HEK293 (cell line): ENCODE measurements at regions not wholly inside any gene's neighbourhood (a gene's known extent, or its start where the extent isn't known, plus 50 kb on each side); places are given as distances from the start of the nearest gene placed in this dataset.

ENCODE experiments used
- CTCF ChIA-PET: fragments of 350-600 bp; formaldehyde crosslinking; extraction: SDS; loops from one replicate; lab custom pipeline; 2021; ENCODE audit warnings: antibody characterized with exemption; lab: Yijun Ruan, JAX
- POLR2A ChIA-PET: fragments of 300-600 bp; formaldehyde crosslinking; extraction: SDS; loops from one replicate; lab custom pipeline; 2020; ENCODE audit warnings: antibody characterized with exemption, inconsistent platforms; lab: Yijun Ruan, JAX
- H3K27ac ChIP-seq: fragments of 200-500 bp; sonication (Bioruptor generic); 2 replicates; pipeline ENCODE4 v1.5.1; 2014; ENCODE audit warnings: low read depth, low read length, control low read depth, inconsistent platforms; ENCODE audit errors: extremely low read depth
- H3K36me3 ChIP-seq, 2 experiments: fragments of 200-500 bp in 1 of 2; sonication (Bioruptor generic) in 1 of 2; 1 replicate in 1 of 2; 2 replicates in 1 of 2; pipeline ENCODE4 v1.5.1; 2014 to 2017; ENCODE audit warnings: inconsistent platforms in 2 of 2, low read length in 2 of 2; ENCODE audit not compliant: control insufficient read depth in 2 of 2, insufficient read depth in 1 of 2
- H3K4me1 ChIP-seq: fragments of 200-500 bp; sonication (Bioruptor generic); 2 replicates; pipeline ENCODE4 v1.5.1; 2014; ENCODE audit warnings: mild to moderate bottlenecking, low read length, inconsistent platforms; ENCODE audit not compliant: control insufficient read depth, insufficient read depth
- H3K4me3 ChIP-seq: 2 replicates; pipeline ENCODE4 v1.5.1; 2011; ENCODE audit warnings: low read depth, mild to moderate bottlenecking, control low read depth, low read length, moderate library complexity
- H3K9me3 ChIP-seq: fragments of 200-500 bp; sonication (Bioruptor generic); 2 replicates; pipeline ENCODE4 v1.5.1; 2014; ENCODE audit warnings: low read depth, low read length, inconsistent platforms; ENCODE audit not compliant: control insufficient read depth, insufficient read depth
- FEZF1 ChIP-seq: fragments of 450-650 bp; formaldehyde crosslinking; IDR thresholded peaks from 2 replicates; pipeline ENCODE4 v1.5.1; 2016; ENCODE audit warnings: missing biosample characterization, missing genetic modification characterization
- GFI1B ChIP-seq: fragments of 450-650 bp; formaldehyde crosslinking; IDR thresholded peaks from 2 replicates; pipeline ENCODE4 v1.5.1; 2016; ENCODE audit warnings: missing biosample characterization, missing genetic modification characterization
- HOXA7 ChIP-seq: sonication (generic); formaldehyde crosslinking; IDR thresholded peaks from 2 replicates; pipeline ENCODE4 v1.8.1; 2022; ENCODE audit warnings: missing genetic modification reagents, borderline replicate concordance
- KLF1 ChIP-seq: fragments of 450-650 bp; formaldehyde crosslinking; IDR thresholded peaks from 2 replicates; pipeline ENCODE4 v1.5.1; 2016; ENCODE audit warnings: missing biosample characterization, missing genetic modification characterization
- KLF8 ChIP-seq: fragments of 450-650 bp; formaldehyde crosslinking; IDR thresholded peaks from 2 replicates; pipeline ENCODE4 v1.5.1; 2016; ENCODE audit warnings: missing biosample characterization, missing genetic modification characterization
- KLF9 ChIP-seq: fragments of 450-650 bp; formaldehyde crosslinking; IDR thresholded peaks from 2 replicates; pipeline ENCODE4 v1.5.1; 2016; ENCODE audit warnings: missing biosample characterization, missing genetic modification characterization, low read depth
- SCRT2 ChIP-seq: fragments of 450-650 bp; formaldehyde crosslinking; IDR thresholded peaks from 2 replicates; pipeline ENCODE4 v1.5.1; 2016; ENCODE audit warnings: missing biosample characterization, missing genetic modification characterization
- ZBTB1 ChIP-seq: fragments of 450-650 bp; formaldehyde crosslinking; IDR thresholded peaks from 2 replicates; pipeline ENCODE4 v1.5.1; 2016; ENCODE audit warnings: missing biosample characterization, missing genetic modification characterization
- ZBTB7A ChIP-seq: fragments of 450-650 bp; formaldehyde crosslinking; IDR thresholded peaks from 2 replicates; pipeline ENCODE4 v1.5.1; 2016; ENCODE audit warnings: low read depth, missing biosample characterization, missing genetic modification characterization
- ZNF121 ChIP-seq: fragments of 450-650 bp; formaldehyde crosslinking; IDR thresholded peaks from 2 replicates; pipeline ENCODE4 v1.5.1; 2016; ENCODE audit warnings: missing biosample characterization, missing genetic modification characterization
- ZNF133 ChIP-seq: fragments of 450-650 bp; formaldehyde crosslinking; IDR thresholded peaks from 2 replicates; pipeline ENCODE4 v1.5.1; 2016; ENCODE audit warnings: missing biosample characterization, missing genetic modification characterization
- ZNF274 ChIP-seq, 2 experiments: fragments of 200-500 bp in 1 of 2; fragments of 450-650 bp in 1 of 2; sonication (Bioruptor generic) in 1 of 2; formaldehyde crosslinking in 1 of 2; IDR thresholded peaks; 2 replicates each; pipeline versions ENCODE4 v1.5.1 to v1.6.1; 2014 to 2016; ENCODE audit warnings: borderline replicate concordance in 1 of 2, inconsistent platforms in 1 of 2, low read length in 1 of 2, missing biosample characterization in 1 of 2, missing genetic modification characterization in 1 of 2
- ZNF530 ChIP-seq: fragments of 450-650 bp; formaldehyde crosslinking; IDR thresholded peaks from 2 replicates; pipeline ENCODE4 v1.5.1; 2016; ENCODE audit warnings: low read depth, missing biosample characterization, missing genetic modification characterization
- ZNF544 ChIP-seq: fragments of 450-650 bp; formaldehyde crosslinking; IDR thresholded peaks from 2 replicates; pipeline ENCODE4 v1.5.0; 2017; ENCODE audit warnings: missing biosample characterization, missing genetic modification characterization
- ZNF600 ChIP-seq: fragments of 450-650 bp; formaldehyde crosslinking; IDR thresholded peaks from 2 replicates; pipeline ENCODE4 v1.5.1; 2016; ENCODE audit warnings: missing biosample characterization, missing genetic modification characterization
- ZNF624 ChIP-seq: fragments of 450-650 bp; formaldehyde crosslinking; IDR thresholded peaks from 2 replicates; pipeline ENCODE4 v1.5.1; 2017; ENCODE audit warnings: missing biosample characterization, missing genetic modification characterization
- ZNF654 ChIP-seq: fragments of 450-650 bp; formaldehyde crosslinking; IDR thresholded peaks from 2 replicates; pipeline ENCODE4 v1.5.1; 2016; ENCODE audit warnings: low read depth, missing biosample characterization, missing genetic modification characterization
- ZNF660 ChIP-seq: fragments of 450-650 bp; IDR thresholded peaks from 2 replicates; pipeline ENCODE4 v1.5.1; 2018; ENCODE audit warnings: missing biosample characterization, mild to moderate bottlenecking, missing genetic modification characterization
- ZNF670 ChIP-seq: fragments of 450-650 bp; formaldehyde crosslinking; IDR thresholded peaks from 2 replicates; pipeline ENCODE4 v1.5.1; 2016; ENCODE audit warnings: missing biosample characterization, missing genetic modification characterization, low read depth
- ZNF707 ChIP-seq: fragments of 450-650 bp; formaldehyde crosslinking; IDR thresholded peaks from 2 replicates; pipeline ENCODE4 v1.5.1; 2016; ENCODE audit warnings: missing biosample characterization, missing genetic modification characterization
- ZNF76 ChIP-seq: fragments of 450-650 bp; formaldehyde crosslinking; IDR thresholded peaks from 2 replicates; pipeline ENCODE4; 2016; ENCODE audit warnings: low read depth, missing biosample characterization, missing genetic modification characterization, borderline replicate concordance
- ZNF776 ChIP-seq: fragments of 450-650 bp; formaldehyde crosslinking; IDR thresholded peaks from 2 replicates; pipeline ENCODE4 v1.5.0; 2017; ENCODE audit warnings: missing biosample characterization, missing genetic modification characterization, borderline replicate concordance
- ZNF777 ChIP-seq: fragments of 450-650 bp; formaldehyde crosslinking; IDR thresholded peaks from 2 replicates; pipeline ENCODE4 v1.5.1; 2017; ENCODE audit warnings: missing biosample characterization, missing genetic modification characterization, borderline replicate concordance
- ZSCAN23 ChIP-seq: fragments of 450-650 bp; formaldehyde crosslinking; IDR thresholded peaks from 2 replicates; pipeline ENCODE4 v1.5.1; 2016; ENCODE audit warnings: missing biosample characterization, missing genetic modification characterization
- TF ChIP-seq, protein P1 (sequence below): fragments of 450-650 bp; formaldehyde crosslinking; IDR thresholded peaks from 2 replicates; pipeline ENCODE4 v1.5.1; 2017; ENCODE audit warnings: missing biosample characterization, mild to moderate bottlenecking, missing genetic modification characterization, moderate library complexity
- TF ChIP-seq, protein P2 (sequence below): fragments of 450-650 bp; formaldehyde crosslinking; IDR thresholded peaks from 2 replicates; pipeline ENCODE4 v1.5.1; 2016; ENCODE audit warnings: missing biosample characterization, missing genetic modification characterization
- TF ChIP-seq, protein P3 (sequence below): fragments of 450-650 bp; formaldehyde crosslinking; IDR thresholded peaks from 2 replicates; pipeline ENCODE4 v1.5.1; 2017; ENCODE audit warnings: missing biosample characterization, missing genetic modification characterization
- TF ChIP-seq, protein P4 (sequence below): fragments of 450-650 bp; formaldehyde crosslinking; IDR thresholded peaks from 2 replicates; pipeline ENCODE4 v1.5.1; 2016; ENCODE audit warnings: missing biosample characterization, missing genetic modification characterization
- TF ChIP-seq, protein P5 (sequence below): fragments of 450-650 bp; IDR thresholded peaks from 2 replicates; pipeline ENCODE4 v1.5.1; 2018; ENCODE audit warnings: missing biosample characterization, mild to moderate bottlenecking, missing genetic modification characterization

DNA sequence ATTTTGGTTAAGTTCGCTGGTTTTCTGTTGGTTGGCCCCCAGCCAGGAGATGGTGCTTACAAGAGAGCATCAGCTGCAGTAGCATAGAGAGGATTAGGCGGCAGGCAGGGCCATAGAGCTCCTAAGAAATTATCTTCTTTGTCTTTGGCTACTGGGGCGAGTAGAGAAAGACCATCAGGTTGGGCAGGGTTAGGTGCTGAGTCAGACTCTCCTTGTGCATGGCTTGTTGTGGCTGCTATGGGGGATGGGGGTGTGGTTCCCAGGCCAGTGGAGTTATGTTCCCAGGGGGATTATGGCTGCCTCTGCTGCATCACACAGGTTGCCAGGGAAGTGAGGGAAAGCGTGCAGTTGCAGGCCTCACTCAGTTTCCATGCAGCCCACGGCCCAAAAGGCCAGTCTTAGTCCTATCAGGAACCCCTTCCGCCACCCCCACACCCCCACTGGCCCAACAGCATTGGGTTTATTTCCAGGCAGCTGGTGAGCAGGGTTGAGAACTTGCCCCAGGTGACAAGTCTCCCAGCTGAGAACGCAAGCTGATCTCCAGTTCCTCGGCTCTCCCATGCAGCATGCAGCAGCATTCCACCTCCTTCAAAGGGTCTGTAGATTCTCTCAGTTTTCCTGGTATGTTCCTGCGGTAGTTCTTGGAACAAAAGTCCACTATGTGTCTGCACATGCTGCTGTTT, 243.7 kb downstream of the UTRN start:
- Histone ChIP-seq H3K36me3 (peaks cover 0 to 18% of the 10 kb centered on the region in 2 experiments; a peak in 2 of 3 replicates), H3K9me3 (no peaks in the 10 kb centered on the region)
- CTCF ChIA-PET, result interaction anchor here (0.7 kb wide), 1 partner anchor 11 kb away, joined by 3 read pairs; no protein-coding TSS in a partner anchor
- no peak for TF ChIP-seq ZNF530 (tag by site-specific recombination)
- peak; percentile 46; the same call in 1 of the 2 replicates for TF ChIP-seq SCRT2 (tag by site-specific recombination)
- TF ChIP-seq HOXA7 (CRISPR knock-in tag), result no peak
- TF ChIP-seq, protein P1, sequence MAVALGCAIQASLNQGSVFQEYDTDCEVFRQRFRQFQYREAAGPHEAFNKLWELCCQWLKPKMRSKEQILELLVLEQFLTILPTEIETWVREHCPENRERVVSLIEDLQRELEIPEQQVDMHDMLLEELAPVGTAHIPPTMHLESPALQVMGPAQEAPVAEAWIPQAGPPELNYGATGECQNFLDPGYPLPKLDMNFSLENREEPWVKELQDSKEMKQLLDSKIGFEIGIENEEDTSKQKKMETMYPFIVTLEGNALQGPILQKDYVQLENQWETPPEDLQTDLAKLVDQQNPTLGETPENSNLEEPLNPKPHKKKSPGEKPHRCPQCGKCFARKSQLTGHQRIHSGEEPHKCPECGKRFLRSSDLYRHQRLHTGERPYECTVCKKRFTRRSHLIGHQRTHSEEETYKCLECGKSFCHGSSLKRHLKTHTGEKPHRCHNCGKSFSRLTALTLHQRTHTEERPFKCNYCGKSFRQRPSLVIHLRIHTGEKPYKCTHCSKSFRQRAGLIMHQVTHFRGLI (tag by site-specific recombination), result peak; percentile 73; the same call in 1 of the 2 replicates
- no peak for TF ChIP-seq ZBTB7A (tag by site-specific recombination)
- peak; percentile 41; the same call in 1 of the 2 replicates for TF ChIP-seq KLF1
- TF ChIP-seq ZNF777 (tag by site-specific recombination), result no peak
- TF ChIP-seq ZNF654 (tag by site-specific recombination), result no peak
- no peak for TF ChIP-seq ZNF776
- no peak for TF ChIP-seq ZNF624 (tag by site-specific recombination)
- TF ChIP-seq ZBTB1, result no peak
- TF ChIP-seq ZNF76, result no peak
- TF ChIP-seq GFI1B, result no peak
- no peak for TF ChIP-seq ZNF544 (tag by site-specific recombination)
- no peak for TF ChIP-seq ZNF670
- TF ChIP-seq FEZF1 (tag by site-specific recombination), result no peak
- TF ChIP-seq, protein P2, sequence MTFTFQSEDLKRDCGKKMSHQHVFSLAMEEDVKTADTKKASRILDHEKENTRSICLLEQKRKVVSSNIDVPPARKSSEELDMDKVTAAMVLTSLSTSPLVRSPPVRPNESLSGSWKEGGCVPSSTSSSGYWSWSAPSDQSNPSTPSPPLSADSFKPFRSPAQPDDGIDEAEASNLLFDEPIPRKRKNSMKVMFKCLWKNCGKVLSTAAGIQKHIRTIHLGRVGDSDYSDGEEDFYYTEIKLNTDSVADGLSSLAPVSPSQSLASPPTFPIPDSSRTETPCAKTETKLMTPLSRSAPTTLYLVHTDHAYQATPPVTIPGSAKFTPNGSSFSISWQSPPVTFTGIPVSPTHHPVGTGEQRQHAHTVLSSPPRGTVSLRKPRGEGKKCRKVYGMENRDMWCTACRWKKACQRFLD (tag by site-specific recombination), result no peak
- no peak for TF ChIP-seq KLF8 (tag by site-specific recombination)
- TF ChIP-seq ZNF600 (tag by site-specific recombination), result peak; percentile 60; the same call in 1 of the 2 replicates
- TF ChIP-seq, protein P3, sequence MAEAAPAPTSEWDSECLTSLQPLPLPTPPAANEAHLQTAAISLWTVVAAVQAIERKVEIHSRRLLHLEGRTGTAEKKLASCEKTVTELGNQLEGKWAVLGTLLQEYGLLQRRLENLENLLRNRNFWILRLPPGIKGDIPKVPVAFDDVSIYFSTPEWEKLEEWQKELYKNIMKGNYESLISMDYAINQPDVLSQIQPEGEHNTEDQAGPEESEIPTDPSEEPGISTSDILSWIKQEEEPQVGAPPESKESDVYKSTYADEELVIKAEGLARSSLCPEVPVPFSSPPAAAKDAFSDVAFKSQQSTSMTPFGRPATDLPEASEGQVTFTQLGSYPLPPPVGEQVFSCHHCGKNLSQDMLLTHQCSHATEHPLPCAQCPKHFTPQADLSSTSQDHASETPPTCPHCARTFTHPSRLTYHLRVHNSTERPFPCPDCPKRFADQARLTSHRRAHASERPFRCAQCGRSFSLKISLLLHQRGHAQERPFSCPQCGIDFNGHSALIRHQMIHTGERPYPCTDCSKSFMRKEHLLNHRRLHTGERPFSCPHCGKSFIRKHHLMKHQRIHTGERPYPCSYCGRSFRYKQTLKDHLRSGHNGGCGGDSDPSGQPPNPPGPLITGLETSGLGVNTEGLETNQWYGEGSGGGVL (tag by site-specific recombination), result no peak
- TF ChIP-seq ZSCAN23 (tag by site-specific recombination), result no peak
- TF ChIP-seq KLF9, result peak; percentile 47; the same call in 1 of the 2 replicates
- TF ChIP-seq, all 188 proteins: peak for 5
- POLR2A ChIA-PET, result no interaction called here
- H3K4me1 ChIP-seq, result peaks cover 2% of the 10 kb centered on the region; the same call in 1 of the 2 replicates
- no peak overlapping the region for H3K27ac ChIP-seq
- H3K4me3 ChIP-seq, result no peak overlapping the region

DNA sequence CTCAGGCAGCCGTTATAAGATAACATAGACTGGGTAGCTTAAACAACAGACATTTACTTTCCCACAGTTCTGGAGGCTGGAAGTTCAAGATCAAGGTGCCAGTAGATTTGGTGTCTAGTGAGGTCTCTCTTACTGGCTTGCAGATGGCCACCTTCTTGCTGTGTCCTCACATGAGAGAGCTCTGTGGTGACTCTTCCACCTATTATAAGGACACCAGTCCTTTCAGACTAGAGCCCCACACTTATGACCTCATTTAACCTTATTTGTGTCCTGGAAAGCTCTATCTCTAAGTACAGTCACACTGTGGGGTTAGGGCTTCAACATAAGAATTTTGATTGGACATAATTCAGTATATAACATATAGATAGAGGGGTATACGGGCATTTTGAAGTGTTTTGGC, 245.0 kb downstream of the UTRN start:
- peaks cover 2% of the 10 kb centered on the region; the same call in 1 of the 2 replicates for H3K4me1 ChIP-seq
- H3K27ac ChIP-seq, result no peak overlapping the region
- H3K4me3 ChIP-seq, result no peak overlapping the region
- H3K9me3 ChIP-seq, result no peaks in the 10 kb centered on the region
- ChIA-PET CTCF (interaction anchor here (0.6 kb wide), 1 partner anchor 12 kb away, joined by 3 read pairs; no protein-coding TSS in a partner anchor), POLR2A (no interaction called here)
- H3K36me3 ChIP-seq, result peaks cover 0 to 16% of the 10 kb centered on the region in 2 experiments; a peak in 2 of 3 replicates
- no peak for TF ChIP-seq ZNF133 (tag by site-specific recombination)
- no peak for TF ChIP-seq ZNF121 (tag by site-specific recombination)
- no peak for TF ChIP-seq ZNF274 (IDR thresholded peaks at IDR 0.05; ENCODE audit: low read length)
- TF ChIP-seq ZNF274 (tag by site-specific recombination; IDR thresholded peaks at IDR 0.05; ENCODE audit: borderline replicate concordance), result no peak
- TF ChIP-seq, protein P4, sequence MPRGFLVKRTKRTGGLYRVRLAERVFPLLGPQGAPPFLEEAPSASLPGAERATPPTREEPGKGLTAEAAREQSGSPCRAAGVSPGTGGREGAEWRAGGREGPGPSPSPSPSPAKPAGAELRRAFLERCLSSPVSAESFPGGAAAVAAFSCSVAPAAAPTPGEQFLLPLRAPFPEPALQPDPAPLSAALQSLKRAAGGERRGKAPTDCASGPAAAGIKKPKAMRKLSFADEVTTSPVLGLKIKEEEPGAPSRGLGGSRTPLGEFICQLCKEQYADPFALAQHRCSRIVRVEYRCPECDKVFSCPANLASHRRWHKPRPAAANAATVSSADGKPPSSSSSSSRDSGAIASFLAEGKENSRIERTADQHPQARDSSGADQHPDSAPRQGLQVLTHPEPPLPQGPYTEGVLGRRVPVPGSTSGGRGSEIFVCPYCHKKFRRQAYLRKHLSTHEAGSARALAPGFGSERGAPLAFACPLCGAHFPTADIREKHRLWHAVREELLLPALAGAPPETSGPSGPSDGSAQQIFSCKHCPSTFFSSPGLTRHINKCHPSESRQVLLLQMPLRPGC (tag by site-specific recombination), result no peak
- TF ChIP-seq, protein P5, sequence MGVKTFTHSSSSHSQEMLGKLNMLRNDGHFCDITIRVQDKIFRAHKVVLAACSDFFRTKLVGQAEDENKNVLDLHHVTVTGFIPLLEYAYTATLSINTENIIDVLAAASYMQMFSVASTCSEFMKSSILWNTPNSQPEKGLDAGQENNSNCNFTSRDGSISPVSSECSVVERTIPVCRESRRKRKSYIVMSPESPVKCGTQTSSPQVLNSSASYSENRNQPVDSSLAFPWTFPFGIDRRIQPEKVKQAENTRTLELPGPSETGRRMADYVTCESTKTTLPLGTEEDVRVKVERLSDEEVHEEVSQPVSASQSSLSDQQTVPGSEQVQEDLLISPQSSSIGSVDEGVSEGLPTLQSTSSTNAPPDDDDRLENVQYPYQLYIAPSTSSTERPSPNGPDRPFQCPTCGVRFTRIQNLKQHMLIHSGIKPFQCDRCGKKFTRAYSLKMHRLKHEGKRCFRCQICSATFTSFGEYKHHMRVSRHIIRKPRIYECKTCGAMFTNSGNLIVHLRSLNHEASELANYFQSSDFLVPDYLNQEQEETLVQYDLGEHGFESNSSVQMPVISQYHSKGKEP, result no peak
- TF ChIP-seq ZNF707, result no peak
- TF ChIP-seq FEZF1 (tag by site-specific recombination), result no peak
- no peak for TF ChIP-seq ZNF660
